ENCODE measurements at regions not wholly inside any gene's neighbourhood (a gene's known extent, or its start where the extent isn't known, plus 50 kb on each side); places are given as distances from the start of the nearest gene placed in this dataset.

- peak; percentile 51 to 81 for DNase-seq
Measured at GRCh38 chr20:11544029-11544678, 373.5 kb upstream of the BTBD3 start.

GRCh38 chr20:11546939-11547338 is 370.8 kb upstream of the BTBD3 start:
- DNase-seq, result no peak

DNA sequence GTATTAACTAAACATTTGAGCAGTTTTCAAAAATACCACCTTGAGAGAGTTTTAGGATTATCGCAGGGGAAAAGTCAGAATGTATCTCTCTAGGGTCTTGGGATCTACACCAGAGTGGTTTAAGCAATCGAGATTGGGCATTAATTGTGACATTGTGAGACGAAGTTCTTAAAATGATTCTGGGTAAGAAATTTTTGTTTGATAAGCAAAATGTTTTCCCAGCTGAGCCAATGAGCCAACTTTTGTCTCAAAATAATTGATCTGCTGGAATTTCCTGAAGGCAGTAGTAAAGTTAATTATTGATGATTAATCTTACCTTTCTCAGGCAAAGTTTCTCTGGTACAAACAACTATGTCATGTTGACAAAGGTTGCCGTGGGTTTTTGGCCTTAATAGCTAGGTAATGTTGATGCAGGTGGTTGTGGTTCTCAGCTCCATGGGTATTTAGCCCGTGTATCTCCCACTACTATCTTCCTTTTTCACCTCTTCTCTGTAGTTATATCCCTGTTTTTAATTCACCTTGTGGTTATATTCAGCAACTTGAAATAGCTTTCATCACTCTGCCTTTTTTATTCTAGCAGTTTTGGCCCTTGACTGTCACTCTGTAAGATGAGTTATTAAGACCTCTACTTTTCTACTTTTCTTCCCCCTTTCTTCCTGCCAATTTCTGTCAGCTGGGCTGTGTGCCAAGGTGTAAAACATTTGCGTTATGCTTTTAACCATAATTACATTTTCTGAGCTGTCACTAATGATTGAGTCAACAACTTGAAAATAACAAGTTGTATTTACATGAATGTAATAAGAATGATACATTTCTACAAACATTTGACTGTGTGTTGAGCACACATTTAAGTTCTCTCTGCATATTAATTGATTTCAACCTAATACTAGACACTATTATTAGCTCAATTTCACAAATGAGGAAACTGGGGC is 368.3 kb upstream of the BTBD3 start:
- DNase-seq, result no peak

DNA sequence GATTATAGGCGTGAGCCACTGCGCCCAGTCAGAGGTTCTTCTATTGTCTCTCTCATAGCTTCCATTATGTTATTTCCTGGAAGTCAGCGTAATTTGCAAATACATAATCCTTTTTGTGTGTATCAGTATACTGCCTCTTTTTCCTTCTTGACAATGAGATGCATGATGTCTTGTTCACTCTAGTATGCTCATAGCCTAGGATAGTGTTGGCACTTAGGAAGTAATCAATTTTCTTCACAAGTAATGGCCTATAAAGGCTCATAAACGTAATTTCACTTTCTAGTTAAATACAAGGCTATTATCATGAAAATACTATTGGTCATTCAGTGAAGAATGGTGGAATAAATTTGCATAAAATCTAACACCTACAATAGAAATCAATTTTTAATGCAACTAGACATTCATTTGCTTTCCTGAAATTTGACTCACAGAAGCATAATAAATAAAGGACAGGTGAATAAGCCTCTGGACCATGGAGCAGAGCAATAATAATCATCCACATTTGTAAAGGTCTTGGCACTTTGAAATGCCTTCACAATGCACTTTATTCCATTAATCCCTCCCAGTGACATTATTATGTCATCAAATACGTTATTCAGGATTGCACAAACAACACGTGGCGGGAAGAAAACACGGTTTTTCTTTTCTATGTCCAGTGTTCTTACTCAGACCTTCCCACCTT is 366.9 kb upstream of the BTBD3 start:
- DNase-seq, result no peak

GRCh38 chr20:11551479-11551878 is 366.2 kb upstream of the BTBD3 start:
- DNase-seq, result no peak

DNA sequence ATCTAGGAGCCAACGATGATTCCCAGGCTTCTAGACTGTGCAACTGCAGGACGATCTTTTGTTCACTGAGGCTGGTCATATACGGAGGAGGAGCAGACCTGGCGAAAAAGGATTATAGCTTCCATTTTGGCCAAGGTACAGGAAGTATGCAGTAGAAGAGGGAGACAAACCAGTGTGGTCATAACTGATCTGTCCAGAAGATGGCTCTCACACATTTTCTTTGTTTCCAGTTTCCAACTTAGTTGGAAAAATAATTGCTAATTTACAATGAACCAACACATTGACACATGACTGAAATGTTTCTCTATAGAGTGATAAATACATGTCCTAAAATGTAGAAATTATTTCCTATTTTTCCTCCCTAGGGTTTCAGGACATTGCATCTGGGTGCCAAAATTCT is 364.1 kb upstream of the BTBD3 start:
- no peak for DNase-seq

- DNase-seq, result no peak
Measured at GRCh38 chr20:11555510-11555909, 362.2 kb upstream of the BTBD3 start.

GRCh38 chr20:11556410-11556809 is 361.3 kb upstream of the BTBD3 start:
- DNase-seq, result no peak

DNA sequence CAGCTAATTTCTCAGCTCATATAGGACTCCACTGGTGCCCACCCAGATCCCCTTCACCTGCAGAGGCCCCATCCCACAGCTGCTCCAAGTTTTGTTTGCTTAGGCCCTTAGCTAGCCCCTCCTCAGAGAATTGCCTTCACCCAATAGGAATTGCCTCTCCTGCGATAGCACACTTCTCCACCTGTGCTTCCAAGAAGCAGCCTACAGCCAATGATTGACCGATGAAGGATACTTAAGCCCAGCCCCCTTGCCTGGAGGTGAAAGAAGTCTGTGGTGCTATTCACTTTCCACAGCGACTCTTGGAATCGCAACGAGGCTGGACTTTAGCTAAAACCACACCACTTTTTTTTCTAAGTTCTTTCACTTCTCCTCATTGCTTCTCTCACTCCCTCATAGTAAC is 353.2 kb upstream of the BTBD3 start:
- no peak for DNase-seq

- DNase-seq, result no peak
Measured at GRCh38 chr20:11569163-11569562, 348.5 kb upstream of the BTBD3 start.

GRCh38 chr20:11573507-11573906 is 344.2 kb upstream of the BTBD3 start:
- DNase-seq, result no peak

- DNase-seq, result peak; percentile 46 to 51
Measured at GRCh38 chr20:11581271-11581670, 336.4 kb upstream of the BTBD3 start.

GRCh38 chr20:11582060-11582459 is 335.6 kb upstream of the BTBD3 start:
- DNase-seq, result no peak

- no peak for DNase-seq
Measured at GRCh38 chr20:11585752-11586352, 331.8 kb upstream of the BTBD3 start.

- DNase-seq, result no peak
Measured at GRCh38 chr20:11588875-11589274, 328.8 kb upstream of the BTBD3 start.

DNA sequence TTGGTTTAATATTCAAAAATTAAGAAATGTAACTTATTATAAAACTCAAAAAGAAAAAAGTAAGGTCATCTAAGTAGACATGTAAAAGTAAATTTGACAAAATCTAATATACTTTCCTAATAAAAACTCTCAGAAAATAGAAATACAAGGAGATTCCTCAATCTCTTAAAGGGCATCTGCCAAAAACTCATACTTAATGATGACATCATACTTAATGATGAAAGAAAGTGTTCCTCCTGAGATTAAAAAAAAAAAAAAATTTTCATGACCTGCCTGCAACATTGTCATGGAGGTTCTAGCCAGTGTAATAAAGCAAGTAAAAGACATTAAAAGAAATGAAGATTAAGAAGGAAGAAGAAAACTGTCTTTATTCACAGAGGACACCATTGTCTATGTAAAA is 325.7 kb upstream of the BTBD3 start:
- DNase-seq, result no peak

DNA sequence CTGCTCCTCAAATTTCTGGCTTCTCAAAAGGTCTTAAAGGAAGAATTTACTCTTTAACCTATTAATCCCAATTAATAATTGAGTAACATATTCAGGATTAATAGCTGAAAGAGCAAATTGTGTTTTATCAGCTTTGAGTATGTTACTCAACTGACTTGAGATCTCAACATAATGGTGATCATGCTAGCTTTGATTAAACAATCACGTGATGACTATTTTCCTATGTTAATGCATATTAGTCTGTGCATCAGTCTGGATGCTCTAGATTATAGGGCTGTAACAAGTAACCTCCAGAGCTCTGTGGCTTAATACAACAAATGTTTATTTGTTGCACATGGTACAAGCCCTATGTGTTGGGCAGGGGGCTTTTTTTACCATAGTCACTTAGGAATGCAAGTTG is 313.4 kb upstream of the BTBD3 start:
- DNase-seq, result no peak

DNA sequence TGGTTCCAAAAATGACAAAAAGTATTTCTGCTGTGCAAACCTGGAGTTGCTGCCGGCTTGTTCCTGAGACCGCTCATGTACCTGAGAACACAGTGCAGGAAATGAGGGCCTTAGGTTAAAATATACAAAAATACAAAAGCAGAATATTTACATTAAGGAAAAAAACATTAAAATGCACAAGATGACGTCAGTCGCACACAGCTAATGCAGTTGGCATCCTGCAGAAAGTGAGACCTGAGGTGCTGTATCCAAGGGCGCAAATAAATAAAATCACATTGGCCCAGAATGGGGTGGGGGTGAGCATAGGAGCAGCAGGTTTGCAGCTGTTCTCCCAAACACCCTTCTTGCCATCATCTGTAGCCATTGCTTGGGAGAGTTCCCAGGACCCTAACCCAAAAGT is 310.6 kb upstream of the BTBD3 start:
- no peak for DNase-seq

- DNase-seq, result no peak
Measured at GRCh38 chr20:11608736-11609135, 309.0 kb upstream of the BTBD3 start.

GRCh38 chr20:11624704-11625103 is 293.0 kb upstream of the BTBD3 start:
- DNase-seq, result no peak

DNA sequence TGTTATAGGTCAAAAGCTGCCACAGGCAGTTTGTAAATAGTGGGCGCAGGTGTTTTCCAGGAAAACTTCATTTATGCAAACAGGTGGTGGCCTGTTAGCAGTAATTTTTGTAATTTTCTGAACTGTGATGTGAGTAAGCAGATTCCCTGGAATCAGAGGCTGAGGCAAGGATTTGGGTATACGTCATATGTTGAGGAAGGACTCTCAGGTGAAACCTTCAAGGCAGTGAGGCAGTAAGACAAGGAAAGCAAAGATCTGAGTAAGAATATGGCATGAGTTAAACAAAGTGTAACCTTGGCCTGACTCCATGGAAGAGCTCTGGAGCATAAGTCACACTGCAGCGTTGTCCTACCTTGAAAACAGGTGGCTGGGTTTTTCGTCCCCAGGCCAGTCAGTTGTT is 291.1 kb upstream of the BTBD3 start:
- DNase-seq, result no peak

DNA sequence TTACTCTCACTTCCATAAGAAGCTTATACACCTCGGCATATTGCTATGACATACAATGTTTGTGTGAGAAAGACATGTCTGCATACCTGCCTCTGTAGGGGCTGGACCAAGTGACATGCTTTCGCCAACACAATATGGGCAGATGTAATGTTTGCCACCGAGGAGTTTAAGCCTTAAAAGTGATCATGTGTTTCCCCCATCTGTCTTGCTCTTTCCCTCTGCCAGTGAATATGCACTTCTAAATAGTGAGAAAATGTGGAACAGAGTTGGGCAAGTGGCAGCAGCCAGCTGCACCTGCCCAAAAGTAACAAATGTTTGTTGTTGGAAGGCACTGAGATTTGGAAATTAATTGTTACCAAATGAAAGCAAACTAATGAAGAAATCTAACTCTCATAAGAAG is 274.8 kb upstream of the BTBD3 start:
- DNase-seq, result no peak

DNA sequence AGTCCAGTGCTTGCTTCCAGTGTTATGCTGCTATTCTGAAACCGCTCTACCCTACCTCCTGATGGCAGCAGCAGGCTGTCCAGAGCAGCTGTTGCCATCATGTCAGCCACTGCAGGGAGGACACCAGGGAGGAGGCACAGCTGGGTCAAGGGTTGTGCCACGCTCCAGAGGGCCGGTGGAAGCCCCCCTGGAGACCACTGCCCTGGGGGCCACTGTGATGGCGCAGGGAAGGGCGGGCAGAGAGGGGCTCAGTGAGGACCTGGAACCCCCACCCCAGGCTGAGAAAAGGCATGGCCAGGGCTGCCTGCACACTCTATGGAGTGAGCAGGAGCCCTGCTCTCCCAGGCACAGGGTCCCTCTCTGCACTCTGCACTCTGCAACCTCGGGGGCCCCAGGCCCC is 271.3 kb upstream of the BTBD3 start:
- DNase-seq, result no peak
